Uterus (tissue), 3 donors: ENCODE measurements at regions not wholly inside any gene's neighbourhood (a gene's known extent, or its start where the extent isn't known, plus 50 kb on each side); places are given as distances from the start of the nearest gene placed in this dataset.

Experiments
- DNase-seq, 2 donors: peaks; one replicate each; pipeline ENCODE4 v3.0.0-alpha.2; 2019 to 2020
- H3K27ac ChIP-seq, 2 donors: fragments of 200-600 bp; sonication (generic); 1 replicate in 1 of 2; 2 replicates in 1 of 2; pipeline ENCODE4 v1.5.1; 2016 to 2018
- H3K27me3 ChIP-seq, 2 donors: fragments of 200-600 bp; sonication (generic); one replicate each; pipeline ENCODE4 v1.5.1; 2018 to 2019; ENCODE audit warnings: control low read depth in 1 of 2
- H3K36me3 ChIP-seq, 2 donors: fragments of 200-600 bp; sonication (generic); one replicate each; pipeline ENCODE4 v1.5.1; 2019; ENCODE audit warnings: control low read depth in 1 of 2
- H3K4me1 ChIP-seq, 2 donors: fragments of 200-600 bp; sonication (generic); one replicate each; pipeline ENCODE4 v1.5.1; 2018 to 2019; ENCODE audit warnings: control low read depth in 1 of 2
- H3K4me3 ChIP-seq, 2 donors: fragments of 200-600 bp; sonication (generic); 1 replicate in 1 of 2; 2 replicates in 1 of 2; pipeline ENCODE4 v1.5.1; 2018 to 2019; ENCODE audit warnings: mild to moderate bottlenecking in 1 of 2
- H3K9me3 ChIP-seq, 2 donors: fragments of 200-600 bp; sonication (generic); one replicate each; pipeline ENCODE4 v1.5.1; 2019; ENCODE audit warnings: control low read depth in 1 of 2
- POLR2A ChIP-seq, 2 donors: fragments of 450-650 bp; IDR thresholded peaks; one replicate each; pipeline ENCODE4 v1.6.1; 2016; ENCODE audit warnings: antibody characterized with exemption in 2 of 2, mild to moderate bottlenecking in 1 of 2, moderate library complexity in 1 of 2
- intact Hi-C: fragments of 100-400 bp; cut with DNase I; formaldehyde crosslinking; loops from one replicate; pipeline ENCODE4 v1.15.1; 2023; ENCODE audit warnings: low total_unique reads
- TF ChIP-seq, protein P1 (sequence below), 4 experiments: fragments of 200-600 bp in 2 of 4; fragments of 450-650 bp in 2 of 4; sonication (generic) in 2 of 4; IDR thresholded peaks; one replicate each; pipeline ENCODE4 v1.5.1; 2016 to 2019; ENCODE audit warnings: antibody characterized with exemption in 4 of 4, mild to moderate bottlenecking in 2 of 4, moderate library complexity in 1 of 4
- donor health status: DM: yes; HTN: yes; CAD: no.

DNA sequence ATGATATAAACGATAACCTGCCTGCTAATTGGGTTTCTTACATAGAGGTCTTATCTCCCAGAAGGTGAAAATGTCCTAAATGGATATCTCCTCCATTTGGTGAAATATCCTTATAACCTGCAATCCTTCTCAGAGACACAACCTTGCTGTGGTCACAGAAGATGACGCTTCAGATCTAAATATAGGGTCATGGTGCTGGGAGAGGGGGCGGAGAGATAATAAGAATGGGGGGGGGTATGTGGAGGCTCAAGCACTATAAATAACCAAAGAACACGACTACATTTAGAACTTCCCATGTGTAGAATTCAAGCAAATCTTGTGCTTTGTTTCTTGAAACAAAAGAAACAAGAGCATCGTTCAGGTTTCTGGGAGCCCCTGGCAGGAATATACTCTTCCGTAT is 260.6 kb upstream of the ESRRG start:
- H3K27me3 ChIP-seq = no peaks in the 10 kb centered on the region
- no peak overlapping the region for H3K27ac ChIP-seq
- TF ChIP-seq POLR2A (IDR thresholded peaks at IDR 0.05) = no peak
- TF ChIP-seq, protein P1, sequence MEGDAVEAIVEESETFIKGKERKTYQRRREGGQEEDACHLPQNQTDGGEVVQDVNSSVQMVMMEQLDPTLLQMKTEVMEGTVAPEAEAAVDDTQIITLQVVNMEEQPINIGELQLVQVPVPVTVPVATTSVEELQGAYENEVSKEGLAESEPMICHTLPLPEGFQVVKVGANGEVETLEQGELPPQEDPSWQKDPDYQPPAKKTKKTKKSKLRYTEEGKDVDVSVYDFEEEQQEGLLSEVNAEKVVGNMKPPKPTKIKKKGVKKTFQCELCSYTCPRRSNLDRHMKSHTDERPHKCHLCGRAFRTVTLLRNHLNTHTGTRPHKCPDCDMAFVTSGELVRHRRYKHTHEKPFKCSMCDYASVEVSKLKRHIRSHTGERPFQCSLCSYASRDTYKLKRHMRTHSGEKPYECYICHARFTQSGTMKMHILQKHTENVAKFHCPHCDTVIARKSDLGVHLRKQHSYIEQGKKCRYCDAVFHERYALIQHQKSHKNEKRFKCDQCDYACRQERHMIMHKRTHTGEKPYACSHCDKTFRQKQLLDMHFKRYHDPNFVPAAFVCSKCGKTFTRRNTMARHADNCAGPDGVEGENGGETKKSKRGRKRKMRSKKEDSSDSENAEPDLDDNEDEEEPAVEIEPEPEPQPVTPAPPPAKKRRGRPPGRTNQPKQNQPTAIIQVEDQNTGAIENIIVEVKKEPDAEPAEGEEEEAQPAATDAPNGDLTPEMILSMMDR (IDR thresholded peaks at IDR 0.05) = no peak
- no peaks in the 10 kb centered on the region for H3K36me3 ChIP-seq
- DNase-seq = no peak
- H3K4me1 ChIP-seq = no peaks in the 10 kb centered on the region
- intact Hi-C loops = no loop called here
- no peaks in the 10 kb centered on the region for H3K9me3 ChIP-seq
- H3K4me3 ChIP-seq = no peak overlapping the region

DNA sequence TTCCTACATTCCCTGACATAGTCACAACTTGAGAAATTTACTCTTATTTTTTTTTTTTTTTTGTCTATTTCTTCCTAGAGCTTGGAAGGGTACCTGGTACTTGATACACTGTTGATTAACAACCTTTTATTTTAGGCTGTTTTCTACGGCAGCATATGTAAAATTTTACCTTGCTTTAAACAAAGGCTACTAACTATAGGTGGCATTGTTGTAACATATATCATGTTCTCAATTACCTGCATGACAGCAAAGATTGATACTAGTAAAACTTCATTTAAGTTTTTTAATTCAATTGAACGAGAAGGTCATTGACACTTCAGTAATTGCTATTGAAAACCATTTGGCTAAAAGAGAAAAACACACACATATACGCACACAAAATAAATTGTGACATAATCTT is 238.3 kb upstream of the ESRRG start:
- H3K36me3 ChIP-seq = no peaks in the 10 kb centered on the region
- no peaks in the 10 kb centered on the region for H3K9me3 ChIP-seq
- H3K27me3 ChIP-seq = no peaks in the 10 kb centered on the region
- no peak overlapping the region for H3K4me3 ChIP-seq
- intact Hi-C loops = no loop called here
- no peaks in the 10 kb centered on the region for H3K4me1 ChIP-seq
- no peak overlapping the region for H3K27ac ChIP-seq
- TF ChIP-seq, protein P1 (IDR thresholded peaks at IDR 0.05) = no peak
- TF ChIP-seq POLR2A (IDR thresholded peaks at IDR 0.05) = no peak
- no peak for DNase-seq

- H3K4me3 ChIP-seq = no peak overlapping the region
- no peak for DNase-seq
- TF ChIP-seq, protein P1 (IDR thresholded peaks at IDR 0.05) = no peak
- no peak for TF ChIP-seq POLR2A (IDR thresholded peaks at IDR 0.05)
- H3K27me3 ChIP-seq = no peaks in the 10 kb centered on the region
- H3K36me3 ChIP-seq = no peaks in the 10 kb centered on the region
- no peaks in the 10 kb centered on the region for H3K9me3 ChIP-seq
- H3K4me1 ChIP-seq = no peaks in the 10 kb centered on the region
- intact Hi-C loops = no loop called here
- no peak overlapping the region for H3K27ac ChIP-seq
Measured at GRCh38 chr1:216960716-216961115, 237.5 kb upstream of the ESRRG start.

DNA sequence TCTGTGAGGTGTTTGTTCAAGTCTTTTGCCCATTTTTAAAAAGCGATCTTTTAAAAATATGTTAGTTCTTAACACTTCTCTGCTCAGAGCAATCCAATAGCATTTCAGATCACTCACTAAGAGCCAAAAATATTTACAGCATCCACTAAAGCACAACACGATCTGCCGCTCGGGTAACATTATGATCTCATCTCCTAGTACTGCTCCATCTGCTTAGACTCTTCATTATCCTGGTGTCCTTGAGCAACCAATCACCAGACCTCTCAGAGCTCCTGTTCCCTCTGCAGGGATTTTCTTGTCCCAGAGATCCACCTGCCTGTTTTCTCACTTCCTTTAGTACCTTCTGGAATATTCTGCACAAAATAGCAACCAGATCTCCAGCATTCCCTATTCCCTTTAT is 235.3 kb upstream of the ESRRG start:
- no peak for TF ChIP-seq POLR2A (IDR thresholded peaks at IDR 0.05)
- TF ChIP-seq, protein P1 (IDR thresholded peaks at IDR 0.05) = no peak
- Histone ChIP-seq H3K4me1 (no peaks in the 10 kb centered on the region), H3K36me3 (no peaks in the 10 kb centered on the region), H3K27me3 (no peaks in the 10 kb centered on the region), H3K4me3 (no peak overlapping the region), H3K27ac (no peak overlapping the region), H3K9me3 (no peaks in the 10 kb centered on the region)
- DNase-seq = no peak
- intact Hi-C loops = no loop called here

DNA sequence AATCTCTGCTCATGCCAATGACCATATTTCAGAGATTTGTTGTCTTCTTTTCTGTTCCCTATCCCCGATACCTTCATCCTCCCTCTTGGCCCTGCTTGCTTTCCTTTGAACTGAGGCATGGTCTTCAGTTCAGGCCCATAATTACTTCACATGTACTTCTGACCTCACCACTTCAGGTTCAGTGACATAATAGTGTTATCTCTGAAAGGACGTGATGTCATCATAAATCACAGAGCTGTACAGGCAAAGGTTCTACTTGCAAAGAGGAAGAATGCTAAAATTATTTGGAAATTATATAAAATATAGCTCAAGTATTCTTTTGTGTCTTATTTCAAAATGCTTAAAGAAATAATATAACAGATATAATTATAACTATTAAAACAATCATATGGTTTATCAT is 230.3 kb upstream of the ESRRG start:
- H3K27ac ChIP-seq = no peak overlapping the region
- H3K4me3 ChIP-seq = no peak overlapping the region
- H3K36me3 ChIP-seq = no peaks in the 10 kb centered on the region
- no peaks in the 10 kb centered on the region for H3K9me3 ChIP-seq
- TF ChIP-seq POLR2A (IDR thresholded peaks at IDR 0.05) = no peak
- TF ChIP-seq, protein P1 (IDR thresholded peaks at IDR 0.05) = no peak
- intact Hi-C loops = no loop called here
- DNase-seq = no peak
- H3K27me3 ChIP-seq = no peaks in the 10 kb centered on the region
- H3K4me1 ChIP-seq = no peaks in the 10 kb centered on the region
